ENCODE measurements at regions not wholly inside any gene's neighbourhood (a gene's known extent, or its start where the extent isn't known, plus 50 kb on each side); places are given as distances from the start of the nearest gene placed in this dataset.

GRCh38 chr1:232226197-232226712, 403.7 kb downstream of the SIPA1L2 start:
- Mint-ChIP-seq H3K36me3 (ENCODE audit: insufficient read depth, unreplicated experiment) (no peaks in the 10 kb centered on the region), H3K4me3 (ENCODE audit: unreplicated experiment) (no peak overlapping the region), H3K4me1 (ENCODE audit: low read depth, unreplicated experiment) (peaks cover 5% of the 10 kb centered on the region), H3K27me3 (ENCODE audit: insufficient read depth, unreplicated experiment) (no peaks in the 10 kb centered on the region), H3K9me3 (ENCODE audit: unreplicated experiment) (no peaks in the 10 kb centered on the region), H3K27ac (ENCODE audit: unreplicated experiment) (no peak overlapping the region)
- no peaks in the 10 kb centered on the region for H3K36me3 ChIP-seq (ENCODE audit: control insufficient read depth, insufficient read depth, low read length)
- H3K4me3 ChIP-seq (ENCODE audit: low read depth, low read length), result no peak overlapping the region
- ChIA-PET CTCF (interaction anchor here (0.6 kb wide), 1 partner anchor 892 kb away, joined by 5 read pairs; no protein-coding TSS in a partner anchor), POLR2A (no interaction called here)
- H3K27me3 ChIP-seq (replicated peaks; ENCODE audit: control insufficient read depth, insufficient read depth, low read length), result no peaks in the 10 kb centered on the region
- no TSS peak for BruUV-seq (replicated peaks)
- no peak for DNase-seq
- intact Hi-C loops (cut with micrococcal nuclease; ENCODE audit: unreplicated experiment), result no loop called here
- TF ChIP-seq CTCF (IDR thresholded peaks at IDR 0.05; ENCODE audit: insufficient read depth in 1 of 2, low read depth in 1 of 2, low read length in 1 of 2, severe bottlenecking in 1 of 2, unreplicated experiment in 1 of 2), result no peak
- no peaks in the 10 kb centered on the region for H3K4me1 ChIP-seq
- H3K9me3 ChIP-seq, result no peaks in the 10 kb centered on the region

DNA sequence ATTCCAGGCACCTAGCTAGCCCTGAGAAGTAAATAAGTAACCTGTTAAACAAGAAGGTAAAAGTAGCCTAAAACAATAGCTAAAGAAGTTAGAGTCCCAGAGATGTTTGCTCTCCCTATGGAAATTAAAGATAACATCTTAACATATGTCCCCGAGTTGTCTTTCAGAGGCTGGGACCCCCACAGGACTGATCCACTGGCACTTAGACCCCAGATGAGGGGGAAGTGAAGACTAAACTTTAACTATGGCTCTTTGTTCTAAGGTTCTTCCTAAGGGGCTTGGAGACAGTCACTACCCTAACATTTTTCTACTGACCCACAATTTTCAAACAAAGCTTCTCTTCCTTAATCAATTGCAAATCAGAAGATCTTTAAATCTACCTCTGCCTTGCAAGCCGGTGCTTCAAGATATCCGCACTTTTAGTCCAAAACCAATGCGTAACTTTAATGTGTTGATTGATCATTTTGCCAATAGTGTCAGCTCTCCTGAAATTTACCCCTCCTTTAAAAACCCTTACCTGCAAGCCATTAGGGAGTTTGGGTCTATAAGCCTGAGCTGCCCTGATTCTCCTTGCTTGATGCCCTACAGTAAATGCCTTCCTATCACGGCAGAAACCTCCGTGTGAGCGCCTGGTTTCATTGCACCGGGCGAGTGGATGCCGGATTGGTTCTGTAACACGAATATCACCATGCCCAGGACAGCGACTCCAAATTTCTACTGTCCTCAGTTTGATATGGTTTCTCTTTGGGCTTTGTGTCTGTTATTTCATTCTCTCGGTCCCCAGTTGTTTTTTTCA, 404.4 kb downstream of the SIPA1L2 start:
- H3K27me3 Mint-ChIP-seq (ENCODE audit: insufficient read depth, unreplicated experiment), result no peaks in the 10 kb centered on the region
- no peak overlapping the region for H3K4me3 Mint-ChIP-seq (ENCODE audit: unreplicated experiment)
- no peak for DNase-seq
- intact Hi-C loops (cut with micrococcal nuclease; ENCODE audit: unreplicated experiment), result no loop called here
- no peaks in the 10 kb centered on the region for H3K27me3 ChIP-seq (replicated peaks; ENCODE audit: control insufficient read depth, insufficient read depth, low read length)
- H3K4me1 ChIP-seq, result no peaks in the 10 kb centered on the region
- TF ChIP-seq CTCF (IDR thresholded peaks at IDR 0.05; ENCODE audit: insufficient read depth in 1 of 2, low read depth in 1 of 2, low read length in 1 of 2, severe bottlenecking in 1 of 2, unreplicated experiment in 1 of 2), result no peak
- H3K9me3 Mint-ChIP-seq (ENCODE audit: unreplicated experiment), result no peaks in the 10 kb centered on the region
- ChIA-PET POLR2A (no interaction called here), CTCF (no interaction called here)
- peaks cover 5% of the 10 kb centered on the region for H3K4me1 Mint-ChIP-seq (ENCODE audit: low read depth, unreplicated experiment)
- no TSS peak for BruUV-seq (replicated peaks)
- H3K9me3 ChIP-seq, result no peaks in the 10 kb centered on the region
- H3K36me3 Mint-ChIP-seq (ENCODE audit: insufficient read depth, unreplicated experiment), result no peaks in the 10 kb centered on the region
- H3K4me3 ChIP-seq (ENCODE audit: low read depth, low read length), result no peak overlapping the region
- H3K27ac Mint-ChIP-seq (ENCODE audit: unreplicated experiment), result no peak overlapping the region
- H3K36me3 ChIP-seq (ENCODE audit: control insufficient read depth, insufficient read depth, low read length), result no peaks in the 10 kb centered on the region

GRCh38 chr1:232223887-232224286, 406.0 kb downstream of the SIPA1L2 start:
- ChIA-PET CTCF (no interaction called here), POLR2A (no interaction called here)
- TF ChIP-seq CTCF (IDR thresholded peaks at IDR 0.05; ENCODE audit: insufficient read depth in 1 of 2, low read depth in 1 of 2, low read length in 1 of 2, severe bottlenecking in 1 of 2, unreplicated experiment in 1 of 2), result no peak
- Mint-ChIP-seq H3K36me3 (ENCODE audit: insufficient read depth, unreplicated experiment) (no peaks in the 10 kb centered on the region), H3K4me1 (ENCODE audit: low read depth, unreplicated experiment) (no peaks in the 10 kb centered on the region), H3K4me3 (ENCODE audit: unreplicated experiment) (no peak overlapping the region), H3K27ac (ENCODE audit: unreplicated experiment) (no peak overlapping the region), H3K27me3 (ENCODE audit: insufficient read depth, unreplicated experiment) (no peaks in the 10 kb centered on the region), H3K9me3 (ENCODE audit: unreplicated experiment) (no peaks in the 10 kb centered on the region)
- H3K36me3 ChIP-seq (ENCODE audit: control insufficient read depth, insufficient read depth, low read length), result no peaks in the 10 kb centered on the region
- no peaks in the 10 kb centered on the region for H3K27me3 ChIP-seq (replicated peaks; ENCODE audit: control insufficient read depth, insufficient read depth, low read length)
- H3K4me1 ChIP-seq, result no peaks in the 10 kb centered on the region
- intact Hi-C loops (cut with micrococcal nuclease; ENCODE audit: unreplicated experiment), result no loop called here
- H3K9me3 ChIP-seq, result no peaks in the 10 kb centered on the region
- no TSS peak for BruUV-seq (replicated peaks)
- H3K4me3 ChIP-seq (ENCODE audit: low read depth, low read length), result no peak overlapping the region
- no peak for DNase-seq
